ENCODE measurements at regions not wholly inside any gene's neighbourhood (a gene's known extent, or its start where the extent isn't known, plus 50 kb on each side); places are given as distances from the start of the nearest gene placed in this dataset.

DNA sequence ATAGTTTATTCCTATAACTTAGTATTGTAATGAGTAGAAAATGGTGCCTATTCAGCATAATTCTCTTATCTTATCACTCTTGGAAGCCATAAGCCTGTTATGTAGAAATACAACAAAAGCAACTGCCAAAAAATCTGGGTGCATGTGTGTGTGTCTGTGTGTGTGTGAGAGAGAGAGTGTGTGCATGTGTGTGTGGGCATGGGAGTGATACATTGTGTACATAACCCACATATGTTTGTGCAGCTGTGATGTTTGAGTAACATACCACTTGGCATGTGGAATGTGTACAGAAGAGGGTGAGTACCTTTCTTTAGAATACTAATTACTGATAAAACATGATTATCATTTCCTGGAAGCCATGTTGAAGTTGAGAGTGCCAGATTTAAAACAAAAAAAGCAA, 642.3 kb upstream of the SYT4 start (continued):
- TF ChIP-seq TSHZ2 (CRISPR knock-in tag; IDR thresholded peaks at IDR 0.05) = no peak; the same call in 1 of the 2 replicates
- no peak for TF ChIP-seq ZFP30 (CRISPR knock-in tag; IDR thresholded peaks at IDR 0.05)
- TF ChIP-seq RARB (CRISPR knock-in tag; IDR thresholded peaks at IDR 0.05) = no peak
- no peak for TF ChIP-seq BACH2 (CRISPR knock-in tag; IDR thresholded peaks at IDR 0.05; ENCODE audit: borderline replicate concordance)

GRCh38 chr18:43931439-43931838, 654.1 kb upstream of the SYT4 start:
- ATAC-seq = no peak
- TF ChIP-seq ZNF70 (CRISPR knock-in tag; IDR thresholded peaks at IDR 0.05) (no peak), ZFP30 (CRISPR knock-in tag; IDR thresholded peaks at IDR 0.05) (no peak), ZFP3 (CRISPR knock-in tag; IDR thresholded peaks at IDR 0.05) (no peak), CSRNP3 (CRISPR knock-in tag; IDR thresholded peaks at IDR 0.05) (no peak), BACH2 (CRISPR knock-in tag; IDR thresholded peaks at IDR 0.05; ENCODE audit: borderline replicate concordance) (no peak), TOX (CRISPR knock-in tag; IDR thresholded peaks at IDR 0.05; ENCODE audit: borderline replicate concordance) (no peak), SNAI2 (CRISPR knock-in tag; IDR thresholded peaks at IDR 0.05) (no peak), ARNTL (CRISPR knock-in tag; IDR thresholded peaks at IDR 0.05; ENCODE audit: borderline replicate concordance, low read depth) (no peak), GLIS3 (CRISPR knock-in tag; IDR thresholded peaks at IDR 0.05) (no peak), OSR1 (CRISPR knock-in tag; IDR thresholded peaks at IDR 0.05) (no peak), ESRRG (CRISPR knock-in tag; IDR thresholded peaks at IDR 0.05) (no peak), PPARA (CRISPR knock-in tag; IDR thresholded peaks at IDR 0.05; ENCODE audit: borderline replicate concordance) (no peak), TSHZ2 (CRISPR knock-in tag; IDR thresholded peaks at IDR 0.05) (no peak), ZNF8 (CRISPR knock-in tag; IDR thresholded peaks at IDR 0.05) (no peak), RARB (CRISPR knock-in tag; IDR thresholded peaks at IDR 0.05) (no peak), TCF4 (CRISPR knock-in tag; IDR thresholded peaks at IDR 0.05; ENCODE audit: borderline replicate concordance) (no peak), CSDC2 (CRISPR knock-in tag; IDR thresholded peaks at IDR 0.05) (no peak), ZC3H10 (CRISPR knock-in tag; IDR thresholded peaks at IDR 0.05) (no peak), ISL1 (CRISPR knock-in tag; IDR thresholded peaks at IDR 0.05) (no peak)
- TF ChIP-seq, protein P1, sequence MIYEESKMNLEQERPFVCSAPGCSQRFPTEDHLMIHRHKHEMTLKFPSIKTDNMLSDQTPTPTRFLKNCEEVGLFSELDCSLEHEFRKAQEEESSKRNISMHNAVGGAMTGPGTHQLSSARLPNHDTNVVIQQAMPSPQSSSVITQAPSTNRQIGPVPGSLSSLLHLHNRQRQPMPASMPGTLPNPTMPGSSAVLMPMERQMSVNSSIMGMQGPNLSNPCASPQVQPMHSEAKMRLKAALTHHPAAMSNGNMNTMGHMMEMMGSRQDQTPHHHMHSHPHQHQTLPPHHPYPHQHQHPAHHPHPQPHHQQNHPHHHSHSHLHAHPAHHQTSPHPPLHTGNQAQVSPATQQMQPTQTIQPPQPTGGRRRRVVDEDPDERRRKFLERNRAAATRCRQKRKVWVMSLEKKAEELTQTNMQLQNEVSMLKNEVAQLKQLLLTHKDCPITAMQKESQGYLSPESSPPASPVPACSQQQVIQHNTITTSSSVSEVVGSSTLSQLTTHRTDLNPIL (CRISPR knock-in tag; IDR thresholded peaks at IDR 0.05; ENCODE audit: low read depth) = no peak

GRCh38 chr18:43932140-43932539, 654.9 kb upstream of the SYT4 start:
- peak; percentile 80 for ATAC-seq
- TF ChIP-seq ARNTL (CRISPR knock-in tag; IDR thresholded peaks at IDR 0.05; ENCODE audit: borderline replicate concordance, low read depth) (no peak), BACH2 (CRISPR knock-in tag; IDR thresholded peaks at IDR 0.05; ENCODE audit: borderline replicate concordance) (no peak), TOX (CRISPR knock-in tag; IDR thresholded peaks at IDR 0.05; ENCODE audit: borderline replicate concordance) (no peak), ESRRG (CRISPR knock-in tag; IDR thresholded peaks at IDR 0.05) (no peak), ZNF70 (CRISPR knock-in tag; IDR thresholded peaks at IDR 0.05) (no peak), TSHZ2 (CRISPR knock-in tag; IDR thresholded peaks at IDR 0.05) (no peak), PPARA (CRISPR knock-in tag; IDR thresholded peaks at IDR 0.05; ENCODE audit: borderline replicate concordance) (no peak), ISL1 (CRISPR knock-in tag; IDR thresholded peaks at IDR 0.05) (no peak), ZFP30 (CRISPR knock-in tag; IDR thresholded peaks at IDR 0.05) (no peak)
- TF ChIP-seq, protein P2, sequence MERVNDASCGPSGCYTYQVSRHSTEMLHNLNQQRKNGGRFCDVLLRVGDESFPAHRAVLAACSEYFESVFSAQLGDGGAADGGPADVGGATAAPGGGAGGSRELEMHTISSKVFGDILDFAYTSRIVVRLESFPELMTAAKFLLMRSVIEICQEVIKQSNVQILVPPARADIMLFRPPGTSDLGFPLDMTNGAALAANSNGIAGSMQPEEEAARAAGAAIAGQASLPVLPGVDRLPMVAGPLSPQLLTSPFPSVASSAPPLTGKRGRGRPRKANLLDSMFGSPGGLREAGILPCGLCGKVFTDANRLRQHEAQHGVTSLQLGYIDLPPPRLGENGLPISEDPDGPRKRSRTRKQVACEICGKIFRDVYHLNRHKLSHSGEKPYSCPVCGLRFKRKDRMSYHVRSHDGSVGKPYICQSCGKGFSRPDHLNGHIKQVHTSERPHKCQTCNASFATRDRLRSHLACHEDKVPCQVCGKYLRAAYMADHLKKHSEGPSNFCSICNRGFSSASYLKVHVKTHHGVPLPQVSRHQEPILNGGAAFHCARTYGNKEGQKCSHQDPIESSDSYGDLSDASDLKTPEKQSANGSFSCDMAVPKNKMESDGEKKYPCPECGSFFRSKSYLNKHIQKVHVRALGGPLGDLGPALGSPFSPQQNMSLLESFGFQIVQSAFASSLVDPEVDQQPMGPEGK (CRISPR knock-in tag; IDR thresholded peaks at IDR 0.05; ENCODE audit: borderline replicate concordance) = no peak
- TF ChIP-seq, protein P1 (CRISPR knock-in tag; IDR thresholded peaks at IDR 0.05; ENCODE audit: low read depth) = no peak

Data from SK-N-SH treated with all-trans-retinoic acid at 6 μM for 48 hours (cell line).